ENCODE measurements at regions not wholly inside any gene's neighbourhood (a gene's known extent, or its start where the extent isn't known, plus 50 kb on each side); places are given as distances from the start of the nearest gene placed in this dataset.
"Not testable (repeated sequence)": the region's sequence is repeated elsewhere in the genome, so short reads cannot be mapped to it uniquely, and the experiment has no call there.

GRCh38 chr2:66103581-66103980, 331.3 kb upstream of the MEIS1 start:
- no peak for DNase-seq (ENCODE audit: low read depth in 2 of 2)

- no peak for DNase-seq (ENCODE audit: low read depth in 2 of 2)
These were observed 333.7 kb upstream of the MEIS1 start for GRCh38 chr2:66101206-66101605.

GRCh38 chr2:66095820-66096345, 339.0 kb upstream of the MEIS1 start:
- no peak for DNase-seq (ENCODE audit: low read depth in 2 of 2)

- DNase-seq (ENCODE audit: low read depth in 2 of 2) = not testable (repeated sequence)
These were observed 340.2 kb upstream of the MEIS1 start for GRCh38 chr2:66094689-66095088.

- no peak for DNase-seq (ENCODE audit: low read depth in 2 of 2)
These were observed 341.6 kb upstream of the MEIS1 start for GRCh38 chr2:66093371-66093770.

GRCh38 chr2:66084948-66085590, 349.9 kb upstream of the MEIS1 start:
- DNase-seq (ENCODE audit: low read depth in 2 of 2) = no peak

- DNase-seq (ENCODE audit: low read depth in 2 of 2) = no peak
These were observed 352.3 kb upstream of the MEIS1 start for GRCh38 chr2:66082581-66082980.

GRCh38 chr2:66080127-66080526, 354.8 kb upstream of the MEIS1 start:
- no peak for DNase-seq (ENCODE audit: low read depth in 2 of 2)

GRCh38 chr2:66073172-66073571, 361.8 kb upstream of the MEIS1 start:
- no peak for DNase-seq (ENCODE audit: low read depth in 2 of 2)

GRCh38 chr2:66070721-66071602, 364.0 kb upstream of the MEIS1 start:
- no peak for DNase-seq (ENCODE audit: low read depth in 2 of 2)

GRCh38 chr2:66069937-66070720, 364.8 kb upstream of the MEIS1 start:
- DNase-seq (ENCODE audit: low read depth in 2 of 2) = no peak

- DNase-seq (ENCODE audit: low read depth in 2 of 2) = no peak
These were observed 368.9 kb upstream of the MEIS1 start for GRCh38 chr2:66066032-66066431.

GRCh38 chr2:66059332-66059731, 375.6 kb upstream of the MEIS1 start:
- no peak for DNase-seq (ENCODE audit: low read depth in 2 of 2)

- no peak for DNase-seq (ENCODE audit: low read depth in 2 of 2)
These were observed 376.2 kb upstream of the MEIS1 start for GRCh38 chr2:66058675-66059074.

- DNase-seq (ENCODE audit: low read depth in 2 of 2) = no peak
These were observed 377.1 kb upstream of the MEIS1 start for GRCh38 chr2:66057844-66058243.

- no peak for DNase-seq (ENCODE audit: low read depth in 2 of 2)
These were observed 384.5 kb upstream of the MEIS1 start for GRCh38 chr2:66050392-66050791.

- DNase-seq (ENCODE audit: low read depth in 2 of 2) = no peak
These were observed 386.3 kb upstream of the MEIS1 start for GRCh38 chr2:66048667-66049066.

GRCh38 chr2:66041902-66042657, 392.8 kb upstream of the MEIS1 start:
- DNase-seq (ENCODE audit: low read depth in 2 of 2) = no peak

- DNase-seq (ENCODE audit: low read depth in 2 of 2) = no peak
These were observed 398.0 kb upstream of the MEIS1 start for GRCh38 chr2:66036948-66037347.

GRCh38 chr2:66034467-66034866, 400.5 kb upstream of the MEIS1 start:
- DNase-seq (ENCODE audit: low read depth in 2 of 2) = no peak

- no peak for DNase-seq (ENCODE audit: low read depth in 2 of 2)
These were observed 402.6 kb upstream of the MEIS1 start for GRCh38 chr2:66032226-66032775.
